Right atrium auricular region (tissue), 2 donors: ENCODE measurements at regions not wholly inside any gene's neighbourhood (a gene's known extent, or its start where the extent isn't known, plus 50 kb on each side); places are given as distances from the start of the nearest gene placed in this dataset.
"Not testable (repeated sequence)": the region's sequence is repeated elsewhere in the genome, so short reads cannot be mapped to it uniquely, and the experiment has no call there.

Experiments
- DNase-seq: peaks from one replicate; pipeline ENCODE4 v3.0.0-alpha.2; 2019; ENCODE audit warnings: low spot score
- H3K27ac ChIP-seq, 2 donors: fragments of 200-600 bp; sonication (generic); 1 replicate in 1 of 2; 2 replicates in 1 of 2; pipeline ENCODE4 v1.5.1; 2016 to 2019
- H3K27me3 ChIP-seq, 2 donors: fragments of 200-600 bp; sonication (generic); one replicate each; pipeline versions ENCODE4 v1.5.1 to v1.6.0; 2017 to 2019
- H3K36me3 ChIP-seq: fragments of 200-600 bp; sonication (generic); one replicate; pipeline ENCODE4 v1.5.1; 2016
- H3K4me1 ChIP-seq, 2 donors: fragments of 200-600 bp; sonication (generic); one replicate each; pipeline versions ENCODE4 v1.5.1 to v1.6.0; 2017 to 2019
- H3K4me3 ChIP-seq, 2 donors: fragments of 200-600 bp; sonication (generic); 1 replicate in 1 of 2; 2 replicates in 1 of 2; pipeline ENCODE4 v1.5.1; 2017 to 2019; ENCODE audit warnings: mild to moderate bottlenecking in 1 of 2, moderate library complexity in 1 of 2
- H3K9me3 ChIP-seq, 2 donors: fragments of 200-600 bp; sonication (generic); one replicate each; pipeline ENCODE4 v1.5.1; 2019
- TF ChIP-seq, protein P1 (sequence below), 2 donors: fragments of 200-600 bp; sonication (generic); IDR thresholded peaks; one replicate each; pipeline ENCODE4 v1.5.1; 2019; ENCODE audit warnings: antibody characterized with exemption in 2 of 2

DNA sequence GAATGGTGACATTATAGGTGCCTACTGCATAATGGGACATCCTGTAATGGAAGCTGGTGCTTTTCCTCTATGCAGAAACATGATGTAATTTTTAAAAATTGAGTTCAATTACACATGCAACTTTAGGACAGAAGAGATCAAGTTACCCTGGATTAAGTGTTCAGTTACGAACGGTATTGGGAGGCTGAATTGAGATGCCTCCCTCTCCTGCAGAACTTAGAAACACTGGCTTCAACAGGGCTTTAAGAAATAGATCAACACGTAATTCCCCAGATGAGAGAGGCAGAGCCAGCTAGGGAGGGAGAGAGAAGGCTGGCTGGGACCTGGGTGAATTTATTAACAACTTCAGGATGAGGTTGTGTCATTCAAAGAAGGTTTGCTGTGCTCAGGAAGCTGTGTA, 232.8 kb downstream of the CDH26 start:
- H3K27ac ChIP-seq = no peak overlapping the region
- no peaks in the 10 kb centered on the region for H3K36me3 ChIP-seq
- no peak for DNase-seq
- TF ChIP-seq, protein P1, sequence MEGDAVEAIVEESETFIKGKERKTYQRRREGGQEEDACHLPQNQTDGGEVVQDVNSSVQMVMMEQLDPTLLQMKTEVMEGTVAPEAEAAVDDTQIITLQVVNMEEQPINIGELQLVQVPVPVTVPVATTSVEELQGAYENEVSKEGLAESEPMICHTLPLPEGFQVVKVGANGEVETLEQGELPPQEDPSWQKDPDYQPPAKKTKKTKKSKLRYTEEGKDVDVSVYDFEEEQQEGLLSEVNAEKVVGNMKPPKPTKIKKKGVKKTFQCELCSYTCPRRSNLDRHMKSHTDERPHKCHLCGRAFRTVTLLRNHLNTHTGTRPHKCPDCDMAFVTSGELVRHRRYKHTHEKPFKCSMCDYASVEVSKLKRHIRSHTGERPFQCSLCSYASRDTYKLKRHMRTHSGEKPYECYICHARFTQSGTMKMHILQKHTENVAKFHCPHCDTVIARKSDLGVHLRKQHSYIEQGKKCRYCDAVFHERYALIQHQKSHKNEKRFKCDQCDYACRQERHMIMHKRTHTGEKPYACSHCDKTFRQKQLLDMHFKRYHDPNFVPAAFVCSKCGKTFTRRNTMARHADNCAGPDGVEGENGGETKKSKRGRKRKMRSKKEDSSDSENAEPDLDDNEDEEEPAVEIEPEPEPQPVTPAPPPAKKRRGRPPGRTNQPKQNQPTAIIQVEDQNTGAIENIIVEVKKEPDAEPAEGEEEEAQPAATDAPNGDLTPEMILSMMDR (IDR thresholded peaks at IDR 0.05) = no peak
- H3K4me1 ChIP-seq = no peaks in the 10 kb centered on the region
- H3K4me3 ChIP-seq = no peak overlapping the region
- H3K9me3 ChIP-seq = peaks cover 0 to 5% of the 10 kb centered on the region in 2 donors
- H3K27me3 ChIP-seq = no peaks in the 10 kb centered on the region

DNA sequence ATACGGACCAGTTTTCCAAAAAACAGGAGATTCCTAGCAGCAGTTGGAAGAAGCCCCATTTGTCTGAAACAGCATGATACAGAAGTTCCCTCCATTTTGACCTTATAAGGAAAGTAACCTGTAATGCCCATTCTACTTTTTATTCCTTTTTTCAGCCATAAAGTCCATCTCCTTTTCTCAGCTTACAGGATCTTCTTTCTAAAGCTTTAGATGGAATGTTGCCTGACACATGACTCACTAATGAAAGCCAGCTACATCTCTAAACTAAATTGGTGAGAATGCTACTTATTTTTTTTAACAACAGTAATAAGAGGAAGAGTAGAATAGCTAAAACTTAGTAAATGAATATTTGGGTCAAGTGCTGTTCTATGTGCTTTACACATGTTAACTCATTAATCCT, 234.1 kb downstream of the CDH26 start:
- no peak overlapping the region for H3K4me3 ChIP-seq
- H3K36me3 ChIP-seq = no peaks in the 10 kb centered on the region
- DNase-seq = no peak
- no peak overlapping the region for H3K27ac ChIP-seq
- H3K9me3 ChIP-seq = peaks cover 0 to 5% of the 10 kb centered on the region in 2 donors
- no peaks in the 10 kb centered on the region for H3K4me1 ChIP-seq
- TF ChIP-seq, protein P1 (IDR thresholded peaks at IDR 0.05) = no peak
- H3K27me3 ChIP-seq = no peaks in the 10 kb centered on the region

DNA sequence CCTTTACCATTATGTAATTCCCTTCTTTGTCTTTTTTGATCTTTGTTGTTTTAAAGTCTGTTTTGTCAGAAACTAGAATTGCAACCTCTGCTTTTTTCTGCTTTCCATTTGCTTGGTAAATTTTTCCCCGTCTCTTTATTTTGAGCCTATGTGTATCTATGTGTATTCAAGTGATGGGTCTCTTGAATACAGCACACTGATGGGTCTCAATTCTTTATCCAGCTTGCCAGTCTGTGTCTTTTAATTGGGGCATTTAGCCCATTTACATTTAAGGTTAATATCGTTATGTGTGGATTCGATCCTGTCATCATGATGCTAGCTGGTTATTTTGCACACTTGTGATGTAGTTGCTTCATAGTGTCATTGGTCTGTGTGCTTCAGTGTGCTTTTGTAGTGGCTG, 240.9 kb downstream of the CDH26 start:
- H3K4me1 ChIP-seq, H3K36me3 ChIP-seq, H3K4me3 ChIP-seq, H3K27ac ChIP-seq, DNase-seq, H3K27me3 ChIP-seq: not testable (repeated sequence)
- peaks cover 0 to 17% of the 10 kb centered on the region in 2 donors for H3K9me3 ChIP-seq

DNA sequence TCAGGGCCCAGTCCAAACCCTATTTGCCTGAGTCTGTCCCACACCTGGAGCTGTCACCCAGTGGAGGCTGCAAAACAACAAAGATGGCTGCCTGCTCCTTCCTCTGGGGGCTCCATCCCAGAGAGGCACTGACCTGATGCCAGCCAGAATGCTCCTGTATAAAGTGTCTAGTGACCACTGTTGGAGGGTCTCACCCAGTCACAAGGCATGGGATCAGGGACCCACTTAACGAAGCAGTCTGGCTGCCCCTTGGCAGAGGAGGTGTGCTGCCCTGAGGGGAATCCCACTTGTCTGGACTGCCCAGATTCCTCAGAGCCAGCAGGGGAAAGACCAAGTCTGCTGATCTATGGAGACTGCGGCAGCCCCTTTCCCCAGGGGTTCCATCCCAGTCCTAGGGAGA, 241.6 kb downstream of the CDH26 start:
- TF ChIP-seq, protein P1 (IDR thresholded peaks at IDR 0.05) = no peak
- peaks cover 0 to 17% of the 10 kb centered on the region in 2 donors for H3K9me3 ChIP-seq
- H3K4me3 ChIP-seq = no peak overlapping the region
- H3K27me3 ChIP-seq = no peaks in the 10 kb centered on the region
- H3K4me1 ChIP-seq = no peaks in the 10 kb centered on the region
- no peaks in the 10 kb centered on the region for H3K36me3 ChIP-seq
- no peak overlapping the region for H3K27ac ChIP-seq
- DNase-seq = no peak

DNA sequence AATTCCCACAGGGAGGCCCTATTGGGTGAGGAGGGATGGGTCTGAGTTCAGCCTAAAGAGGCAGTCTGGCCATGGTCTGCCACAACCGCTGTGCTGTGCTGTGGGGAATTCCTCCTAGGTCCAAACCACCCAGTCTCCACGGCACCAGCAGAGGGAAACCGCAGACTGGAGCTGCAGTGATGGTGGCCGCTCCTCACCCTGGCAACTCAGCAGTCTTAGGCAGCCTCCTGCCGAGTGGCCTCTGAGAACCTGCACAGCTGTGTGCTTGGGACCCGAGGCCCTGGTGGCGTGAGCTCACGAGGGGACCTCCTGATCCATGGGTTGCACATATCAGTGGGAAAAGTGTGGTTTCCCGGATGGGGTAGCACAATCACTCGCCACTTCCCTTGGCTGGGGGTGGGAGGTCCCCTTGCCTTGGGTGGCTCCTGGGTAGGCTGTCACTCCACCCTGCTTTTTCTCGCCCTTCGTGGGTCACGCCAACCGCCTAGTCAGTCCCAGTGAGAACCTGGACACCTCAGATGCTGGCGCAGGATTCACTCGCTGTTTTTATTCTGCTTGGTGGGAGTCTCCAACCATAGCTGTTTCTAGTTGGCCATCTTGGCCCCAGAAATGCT, 242.2 kb downstream of the CDH26 start:
- H3K36me3 ChIP-seq = no peaks in the 10 kb centered on the region
- no peaks in the 10 kb centered on the region for H3K4me1 ChIP-seq
- TF ChIP-seq, protein P1 (IDR thresholded peaks at IDR 0.05) = no peak
- no peaks in the 10 kb centered on the region for H3K27me3 ChIP-seq
- peaks cover 0 to 16% of the 10 kb centered on the region in 2 donors for H3K9me3 ChIP-seq
- H3K4me3 ChIP-seq = no peak overlapping the region
- DNase-seq = no peak
- H3K27ac ChIP-seq = no peak overlapping the region

DNA sequence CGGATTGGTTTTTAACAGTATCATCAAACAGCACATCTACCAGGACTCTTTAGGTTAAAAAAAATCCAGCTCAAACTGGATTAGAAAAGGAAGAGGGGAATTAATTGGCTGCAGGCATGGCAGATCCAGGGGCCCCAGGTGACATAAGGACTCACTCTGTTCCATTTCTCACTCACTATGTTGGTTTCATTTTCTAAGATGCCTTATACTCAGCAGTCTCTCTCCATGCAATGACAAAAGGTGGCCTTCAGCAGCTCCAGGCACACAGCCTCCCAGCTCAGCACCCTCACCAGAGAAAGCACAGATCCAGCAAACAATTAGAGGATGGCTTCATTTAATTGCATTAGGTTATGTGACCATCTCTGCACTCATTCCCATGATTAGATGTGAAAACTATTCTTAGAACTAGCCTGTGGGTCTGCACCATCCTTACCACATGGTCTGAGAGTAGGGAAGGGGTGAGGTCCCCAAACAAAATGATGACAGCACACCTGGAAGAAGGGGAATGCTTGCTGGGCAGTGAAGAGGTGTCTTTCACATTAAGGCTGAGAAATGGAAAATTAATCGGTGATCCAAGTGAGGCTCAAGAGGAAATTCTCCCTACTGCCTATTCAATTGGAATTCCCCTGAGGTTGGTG, 243.1 kb downstream of the CDH26 start:
- Histone ChIP-seq H3K27me3 (no peaks in the 10 kb centered on the region), H3K4me1 (no peaks in the 10 kb centered on the region)
- DNase-seq = no peak

More for the DNA sequence above, 243.1 kb downstream of the CDH26 start:
- TF ChIP-seq, protein P1 (IDR thresholded peaks at IDR 0.05) = no peak
- Histone ChIP-seq H3K36me3 (no peaks in the 10 kb centered on the region), H3K9me3 (peaks cover 0 to 12% of the 10 kb centered on the region in 2 donors), H3K4me3 (no peak overlapping the region), H3K27ac (no peak overlapping the region)
